Astrocyte (in vitro differentiated cells and primary cell): ENCODE measurements at regions not wholly inside any gene's neighbourhood (a gene's known extent, or its start where the extent isn't known, plus 50 kb on each side); places are given as distances from the start of the nearest gene placed in this dataset.
A peak's percentile ranks its signal among the peaks of the same experiment; 100 is the strongest.

Experiments used
- DNase-seq: peaks from one replicate; pipeline ENCODE4 v3.0.0-alpha.2; 2010; ENCODE audit warnings: low read depth
- FAIRE-seq: peaks from 2 replicates; lab custom pipeline; 2011; peaks lifted over from hg19 to GRCh38; lab: Jason Lieb, UNC
- H2AFZ ChIP-seq: 2 replicates; pipeline ENCODE4 v1.6.0; 2012; ENCODE audit warnings: low read depth, low read length, inconsistent platforms
- H3K27ac ChIP-seq: 2 replicates; pipeline ENCODE4 v1.5.1; 2011; ENCODE audit warnings: low read depth, low read length, inconsistent platforms
- H3K27me3 ChIP-seq: 2 replicates; pipeline ENCODE4 v1.6.0; 2011; ENCODE audit warnings: low read length, inconsistent platforms; ENCODE audit not compliant: insufficient read depth
- H3K36me3 ChIP-seq: 2 replicates; pipeline ENCODE4 v1.5.1; 2011; ENCODE audit warnings: low read length, inconsistent platforms; ENCODE audit not compliant: insufficient read depth
- H3K4me1 ChIP-seq: 2 replicates; pipeline ENCODE4 v1.5.1; 2011; ENCODE audit warnings: low read length, inconsistent platforms; ENCODE audit not compliant: insufficient read depth
- H3K4me2 ChIP-seq: 2 replicates; pipeline ENCODE4 v1.6.0; 2012; ENCODE audit warnings: low read length, inconsistent platforms
- H3K4me3 ChIP-seq: 2 replicates; pipeline ENCODE4 v1.5.1; 2011; ENCODE audit warnings: low read depth, mild to moderate bottlenecking, low read length, inconsistent platforms; ENCODE audit not compliant: insufficient read depth
- H3K79me2 ChIP-seq: 2 replicates; pipeline ENCODE4 v1.6.0; 2012; ENCODE audit warnings: mild to moderate bottlenecking, low read length, inconsistent platforms; ENCODE audit not compliant: insufficient read depth
- H3K9ac ChIP-seq: 2 replicates; pipeline ENCODE4 v1.6.0; 2012; ENCODE audit warnings: mild to moderate bottlenecking, low read length, inconsistent platforms
- H3K9me3 ChIP-seq: 2 replicates; pipeline ENCODE4 v1.5.1; 2012; ENCODE audit warnings: low read depth, mild to moderate bottlenecking, low read length, inconsistent platforms; ENCODE audit not compliant: insufficient read depth
- H4K20me1 ChIP-seq: 2 replicates; pipeline ENCODE4 v1.6.0; 2012; ENCODE audit warnings: low read length, inconsistent platforms; ENCODE audit not compliant: insufficient read depth
- H3K27ac Mint-ChIP-seq: one replicate; pipeline ENCODE4 v1.8.0; 2021; ENCODE audit warnings: mild to moderate bottlenecking, mixed read lengths; ENCODE audit not compliant: unreplicated experiment
- H3K27me3 Mint-ChIP-seq: one replicate; pipeline ENCODE4 v1.8.0; 2021; ENCODE audit warnings: low read depth, mixed read lengths; ENCODE audit not compliant: unreplicated experiment
- H3K36me3 Mint-ChIP-seq: one replicate; pipeline ENCODE4 v1.8.0; 2021; ENCODE audit warnings: low read depth, mixed read lengths; ENCODE audit not compliant: unreplicated experiment
- H3K4me1 Mint-ChIP-seq: one replicate; pipeline ENCODE4 v1.8.0; 2021; ENCODE audit warnings: low read depth, mixed read lengths; ENCODE audit not compliant: unreplicated experiment
- H3K4me3 Mint-ChIP-seq: one replicate; pipeline ENCODE4 v1.8.0; 2021; ENCODE audit warnings: mild to moderate bottlenecking, moderate library complexity, mixed read lengths; ENCODE audit not compliant: unreplicated experiment
- H3K9me3 Mint-ChIP-seq: one replicate; pipeline ENCODE4 v1.8.0; 2021; ENCODE audit warnings: mild to moderate bottlenecking, mixed read lengths; ENCODE audit not compliant: unreplicated experiment
- CTCF ChIP-seq: IDR thresholded peaks from 2 replicates; pipeline ENCODE4 v1.5.1; 2011; ENCODE audit warnings: low read depth, mild to moderate bottlenecking, inconsistent platforms, low read length, moderate library complexity; ENCODE audit not compliant: insufficient read depth
- EZH2 ChIP-seq: IDR thresholded peaks from 2 replicates; pipeline ENCODE4 v1.6.1; 2012; ENCODE audit warnings: mild to moderate bottlenecking, low read length, inconsistent platforms; ENCODE audit not compliant: insufficient read depth

GRCh38 chr1:79117376-79117775 lies 110.8 kb upstream of the ADGRL4 start:
- DNase-seq (peak; percentile 47), FAIRE-seq (no peak)
- no peak overlapping the region for H3K27ac ChIP-seq
- Mint-ChIP-seq H3K27me3 (no peaks in the 10 kb centered on the region), H3K4me3 (no peak overlapping the region), H3K36me3 (no peaks in the 10 kb centered on the region), H3K9me3 (peaks cover 2% of the 10 kb centered on the region), H3K4me1 (peaks cover 5% of the 10 kb centered on the region), H3K27ac (no peak overlapping the region)
- no peaks in the 10 kb centered on the region for H3K27me3 ChIP-seq
- no peaks in the 10 kb centered on the region for H3K79me2 ChIP-seq
- H3K9me3 ChIP-seq: no peaks in the 10 kb centered on the region
- H3K4me1 ChIP-seq: no peaks in the 10 kb centered on the region
- H3K9ac ChIP-seq: no peak overlapping the region
- H3K36me3 ChIP-seq: no peaks in the 10 kb centered on the region
- no peaks in the 10 kb centered on the region for H4K20me1 ChIP-seq
- H2AFZ ChIP-seq: no peak overlapping the region
- no peak overlapping the region for H3K4me3 ChIP-seq
- no peak for TF ChIP-seq CTCF
- TF ChIP-seq EZH2: no peak
- no peak overlapping the region for H3K4me2 ChIP-seq

- FAIRE-seq (no peak), DNase-seq (no peak)
- Histone ChIP-seq H2AFZ (no peak overlapping the region), H3K27me3 (no peaks in the 10 kb centered on the region), H3K36me3 (no peaks in the 10 kb centered on the region), H3K27ac (no peak overlapping the region), H4K20me1 (no peaks in the 10 kb centered on the region), H3K4me1 (no peaks in the 10 kb centered on the region), H3K9me3 (no peaks in the 10 kb centered on the region), H3K79me2 (no peaks in the 10 kb centered on the region), H3K4me3 (no peak overlapping the region), H3K4me2 (no peak overlapping the region), H3K9ac (no peak overlapping the region)
- Mint-ChIP-seq H3K36me3 (no peaks in the 10 kb centered on the region), H3K27me3 (peaks cover 2% of the 10 kb centered on the region), H3K4me3 (no peak overlapping the region), H3K9me3 (peaks cover 2% of the 10 kb centered on the region), H3K27ac (no peak overlapping the region), H3K4me1 (peaks cover 5% of the 10 kb centered on the region)
- TF ChIP-seq CTCF (no peak), EZH2 (no peak)
Observed at GRCh38 chr1:79113836-79114235, 107.3 kb upstream of the ADGRL4 start.

- no peaks in the 10 kb centered on the region for H3K27me3 ChIP-seq
- H3K27ac ChIP-seq: no peak overlapping the region
- Mint-ChIP-seq H3K9me3 (peaks cover 2% of the 10 kb centered on the region), H3K27ac (no peak overlapping the region), H3K4me3 (no peak overlapping the region), H3K36me3 (no peaks in the 10 kb centered on the region), H3K27me3 (peaks cover 2% of the 10 kb centered on the region), H3K4me1 (peaks cover 5% of the 10 kb centered on the region)
- H3K36me3 ChIP-seq: no peaks in the 10 kb centered on the region
- no peaks in the 10 kb centered on the region for H3K9me3 ChIP-seq
- no peaks in the 10 kb centered on the region for H3K4me1 ChIP-seq
- no peak overlapping the region for H3K4me3 ChIP-seq
- no peak overlapping the region for H3K4me2 ChIP-seq
- DNase-seq (no peak), FAIRE-seq (no peak)
- TF ChIP-seq CTCF (no peak), EZH2 (no peak)
- no peak overlapping the region for H2AFZ ChIP-seq
- no peak overlapping the region for H3K9ac ChIP-seq
- H3K79me2 ChIP-seq: no peaks in the 10 kb centered on the region
- H4K20me1 ChIP-seq: no peaks in the 10 kb centered on the region
Observed at GRCh38 chr1:79110749-79111148, 104.2 kb upstream of the ADGRL4 start.
